Motor neuron (in vitro differentiated cells): ENCODE measurements at regions not wholly inside any gene's neighbourhood (a gene's known extent, or its start where the extent isn't known, plus 50 kb on each side); places are given as distances from the start of the nearest gene placed in this dataset.
A peak's percentile ranks its signal among the peaks of the same experiment; 100 is the strongest.

Experiments used
- ATAC-seq, 8 experiments: fragments of 200-7000 bp; cut with Tn5 transposase; replicated peaks in 6 of 8; 2 replicates each; pipeline ENCODE4 v1.8.0; 2021; ENCODE audit warnings: mild to moderate bottlenecking in 8 of 8, moderate library complexity in 8 of 8
- H3K27ac ChIP-seq, 2 donors: fragments of 250-450 bp; sonication (Bioruptor Pico); 2 replicates each; pipeline ENCODE4 v1.9.0; 2021; ENCODE audit warnings: antibody characterized with exemption in 2 of 2, mild to moderate bottlenecking in 2 of 2, moderate library complexity in 1 of 2
- H3K4me1 ChIP-seq, 2 donors: fragments of 250-450 bp; sonication (Bioruptor Pico); replicated peaks in 1 of 2; 2 replicates each; pipeline ENCODE4 v1.6.1; 2021; ENCODE audit warnings: antibody characterized with exemption in 2 of 2, mild to moderate bottlenecking in 2 of 2, moderate library complexity in 1 of 2
- H3K4me3 ChIP-seq, 5 donors: fragments of 250-450 bp; sonication (Bioruptor Pico); 2 replicates each; pipeline ENCODE4 v1.9.0; 2021; ENCODE audit warnings: antibody characterized with exemption in 5 of 5, mild to moderate bottlenecking in 5 of 5, moderate library complexity in 4 of 5
- WGBS, 10 experiments: fragments of 450-650 bp; shearing (Covaris generic); methylation state at CpG; one replicate each; pipeline ENCODE4 v1.0.0; 2022; 5-methylcytosine and 5-hydroxymethylcytosine counted together
- in situ Hi-C, 9 experiments: fragments of 400-800 bp; cut with MboI; loops; one replicate each; pipeline ENCODE4 v1.15.0; 2021; ENCODE audit warnings: low sequenced_read_pairs in 9 of 9, low pct_unique_long_range_greater_than_20kb in 2 of 9; ENCODE audit not compliant: unreplicated experiment in 9 of 9

DNA sequence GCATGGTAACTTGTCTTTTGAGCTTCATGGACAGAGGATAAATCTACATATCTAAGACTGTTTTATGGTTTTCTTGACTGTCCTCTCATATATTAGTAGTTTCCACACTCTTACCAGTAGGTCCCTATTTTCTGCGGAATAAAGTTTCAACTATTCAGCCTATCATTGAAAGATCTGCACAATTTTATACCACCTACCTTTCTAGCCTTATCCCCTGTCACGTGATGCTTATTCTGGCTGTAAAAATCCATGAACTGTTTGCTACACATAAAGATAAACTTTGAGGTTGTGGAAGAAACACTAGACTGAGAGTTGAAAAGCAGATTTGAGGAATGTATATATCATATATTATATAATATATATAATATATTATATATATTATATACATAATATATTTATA lies 423.8 kb downstream of the TENT5A start:
- no peak for ATAC-seq
- Histone ChIP-seq H3K4me3 (no peak overlapping the region), H3K4me1 (no peaks in the 10 kb centered on the region), H3K27ac (no peak overlapping the region)
- 69 to 100% (median 88%) methylated on average over 1 to 2 of the region's 2 CpGs; no CpG with 5 or more reads in 2 of the 10 experiments for WGBS, 10 experiments
- in situ Hi-C loops = no loop called here

DNA sequence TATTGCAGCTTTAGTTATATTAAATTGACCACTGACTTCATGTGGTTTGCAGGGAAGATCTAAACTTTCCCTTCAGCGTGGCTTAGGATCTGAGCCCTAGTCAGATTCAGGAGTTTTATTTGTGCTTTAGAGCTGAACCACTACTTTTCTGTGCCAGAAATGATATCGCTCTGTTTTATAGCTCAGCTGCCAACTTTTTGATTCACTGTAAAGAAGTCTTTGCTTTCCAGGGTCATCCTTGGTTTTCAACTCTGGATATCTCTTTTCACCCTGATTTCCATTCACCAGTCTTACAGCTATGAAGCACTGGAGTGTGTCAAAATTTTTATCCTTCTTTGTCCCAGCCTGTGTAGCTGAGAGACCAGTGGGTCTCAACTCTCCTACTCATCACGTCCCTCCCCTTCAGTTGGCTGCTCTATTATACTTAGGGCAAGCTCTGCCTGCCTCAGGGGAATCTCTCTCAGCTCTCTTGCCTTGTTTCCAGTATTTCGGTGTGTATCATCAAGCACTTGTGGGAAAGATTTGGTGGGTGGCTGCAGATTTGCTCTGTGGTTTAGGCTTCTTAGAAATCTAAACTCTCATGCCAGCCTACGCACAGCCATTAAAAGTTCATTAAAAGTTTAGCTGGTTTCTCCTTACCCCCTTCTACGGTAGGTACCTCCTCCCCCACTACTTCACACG lies 425.5 kb downstream of the TENT5A start:
- H3K4me3 ChIP-seq = no peak overlapping the region
- ATAC-seq = no peak
- no peak overlapping the region for H3K27ac ChIP-seq
- H3K4me1 ChIP-seq = no peaks in the 10 kb centered on the region
- WGBS, 10 experiments = 0 to 89% (median 61%) methylated on average over 1 to 7 of the region's 7 CpGs
- in situ Hi-C loops = no loop called here

DNA sequence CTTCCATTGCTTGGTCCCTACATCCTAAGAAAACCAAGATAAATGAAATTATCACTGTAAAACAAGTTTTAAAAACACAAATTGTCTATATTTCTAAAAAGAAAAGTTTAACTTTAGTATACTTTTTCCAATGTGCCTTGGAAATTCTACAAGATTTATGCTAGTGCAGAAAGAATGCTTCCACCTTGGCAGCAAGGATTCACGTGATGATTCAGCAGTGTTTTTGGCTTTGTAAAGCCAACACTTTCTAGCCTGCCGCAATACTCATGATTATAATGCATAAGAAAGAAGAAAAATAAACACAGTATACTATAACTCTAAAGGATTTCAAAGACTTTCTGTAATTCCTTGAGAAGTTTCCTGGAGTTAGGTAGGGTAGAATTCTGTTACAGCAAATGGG lies 442.7 kb downstream of the TENT5A start:
- H3K4me3 ChIP-seq = no peak overlapping the region
- no peak overlapping the region for H3K27ac ChIP-seq
- no peaks in the 10 kb centered on the region for H3K4me1 ChIP-seq
- WGBS, 10 experiments = 44 to 100% (median 93%) methylated on average over 1 to 2 of the region's 2 CpGs; no CpG with 5 or more reads in 3 of the 10 experiments
- in situ Hi-C loops = no loop called here
- ATAC-seq = no peak

DNA sequence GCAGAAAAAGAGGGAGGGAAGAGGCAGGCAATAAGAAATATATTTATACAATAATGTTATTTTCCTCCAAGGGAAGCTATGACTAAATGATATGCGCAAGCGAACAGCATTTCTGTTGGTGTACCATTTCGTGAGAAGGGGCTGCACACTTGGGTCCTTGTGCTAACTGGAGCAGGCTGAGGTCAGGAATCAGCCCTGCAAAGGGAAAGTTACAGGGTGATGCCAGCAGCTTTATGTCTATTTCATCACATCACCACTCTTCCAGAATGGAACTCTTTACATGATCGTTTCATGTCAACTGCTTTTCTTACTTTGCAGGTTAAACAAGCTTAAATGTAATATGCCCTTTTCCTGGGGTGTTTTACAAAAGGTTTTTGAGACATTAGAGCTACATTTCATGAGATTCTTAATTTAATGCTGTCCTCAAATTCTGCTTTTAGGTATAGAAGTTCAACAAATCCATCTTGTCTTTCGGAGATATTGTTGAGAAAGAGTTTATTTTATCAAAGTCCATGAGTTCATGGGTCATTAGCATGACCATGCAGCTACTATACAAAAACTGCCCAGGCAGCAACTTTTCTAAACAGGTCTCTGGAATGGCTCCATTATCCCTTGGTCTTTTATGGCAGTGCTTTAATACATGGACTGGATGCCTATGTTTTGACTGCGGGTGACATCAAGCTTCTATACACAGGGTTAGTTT lies 443.8 kb downstream of the TENT5A start:
- no peak overlapping the region for H3K27ac ChIP-seq
- H3K4me3 ChIP-seq = no peak overlapping the region
- ATAC-seq = no peak
- 61 to 91% (median 80%) methylated on average over 2 to 6 of the region's 6 CpGs for WGBS, 10 experiments
- in situ Hi-C loops = no loop called here
- no peaks in the 10 kb centered on the region for H3K4me1 ChIP-seq

DNA sequence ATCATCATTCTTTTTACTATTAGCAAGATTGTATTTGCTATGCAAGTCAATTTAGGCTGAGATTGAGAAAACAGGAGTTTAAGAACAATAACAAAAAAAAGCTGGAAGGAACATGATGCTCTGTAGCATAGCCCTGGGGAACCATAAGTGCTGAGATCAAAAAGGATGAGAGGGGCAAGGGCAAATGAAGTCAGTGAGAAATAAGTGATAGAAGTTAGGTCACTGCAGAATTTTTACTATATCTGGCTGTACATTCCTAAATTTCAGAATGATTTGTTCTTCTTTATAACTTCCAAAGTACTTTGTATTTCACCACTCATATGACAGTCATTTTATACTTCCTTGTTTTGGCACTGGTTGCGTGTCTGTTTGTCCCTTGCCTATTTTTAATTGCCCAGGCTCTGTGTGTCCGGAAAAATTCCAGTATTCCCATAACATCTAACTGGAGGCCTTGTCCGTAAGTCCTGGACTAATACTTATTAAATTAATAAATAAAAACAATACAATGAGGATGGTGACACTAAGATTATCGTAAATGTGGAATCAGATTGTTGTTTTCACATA lies 444.7 kb downstream of the TENT5A start:
- in situ Hi-C loops = no loop called here
- Histone ChIP-seq H3K4me1 (no peaks in the 10 kb centered on the region), H3K27ac (no peak overlapping the region), H3K4me3 (no peak overlapping the region)
- ATAC-seq = no peak
- 19 to 100% (median 93%) methylated on average over 1 to 4 of the region's 4 CpGs for WGBS, 10 experiments

DNA sequence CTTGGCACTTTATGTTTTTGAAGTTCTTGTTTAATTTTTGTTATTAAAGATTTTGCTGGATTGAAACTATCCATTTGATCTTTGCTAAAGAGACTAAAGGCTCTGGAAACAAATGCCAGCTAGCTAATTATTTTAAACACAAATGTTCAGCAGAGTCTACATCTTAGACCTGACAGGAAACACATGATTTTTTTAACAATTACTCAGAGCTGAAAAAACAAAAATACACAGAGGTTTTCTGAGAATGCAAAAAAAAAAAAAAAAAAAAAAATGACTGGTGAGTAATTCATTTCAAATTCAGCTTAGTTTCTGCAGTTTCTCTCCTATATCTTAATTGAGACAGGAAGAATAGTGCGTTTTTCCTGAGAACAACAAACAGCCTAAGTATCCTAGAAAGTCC lies 448.0 kb downstream of the TENT5A start:
- in situ Hi-C loops = no loop called here
- no peaks in the 10 kb centered on the region for H3K4me1 ChIP-seq
- no peak for ATAC-seq
- H3K27ac ChIP-seq = no peak overlapping the region
- 0 to 100% (median 80%) methylated on average over 1 of the region's 1 CpG for WGBS, 10 experiments
- H3K4me3 ChIP-seq = no peak overlapping the region

DNA sequence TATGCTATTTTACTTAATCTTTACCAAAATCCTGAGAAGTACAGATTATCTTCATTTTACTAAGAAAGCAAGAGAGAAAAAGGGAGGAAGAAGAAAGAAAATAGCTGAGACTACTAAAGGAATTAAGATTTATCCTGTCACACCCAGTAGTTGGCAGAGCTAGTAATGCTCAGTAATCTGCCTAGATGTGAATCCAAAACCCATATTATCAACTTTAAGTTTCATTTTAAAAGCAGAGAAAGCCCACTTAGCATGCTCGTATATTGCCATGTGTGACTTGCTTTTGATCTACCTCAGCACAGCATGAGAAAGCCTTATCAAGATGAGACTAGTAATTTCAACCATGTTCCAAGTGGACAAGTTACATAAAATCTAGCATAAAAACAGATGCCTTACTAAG lies 451.5 kb downstream of the TENT5A start:
- in situ Hi-C loops = no loop called here
- Histone ChIP-seq H3K27ac (no peak overlapping the region), H3K4me1 (no peaks in the 10 kb centered on the region), H3K4me3 (no peak overlapping the region)
- 0 to 100% (median 80%) methylated on average over 1 of the region's 1 CpG; no CpG with 5 or more reads in 1 of the 10 experiments for WGBS, 10 experiments
- ATAC-seq = no peak

DNA sequence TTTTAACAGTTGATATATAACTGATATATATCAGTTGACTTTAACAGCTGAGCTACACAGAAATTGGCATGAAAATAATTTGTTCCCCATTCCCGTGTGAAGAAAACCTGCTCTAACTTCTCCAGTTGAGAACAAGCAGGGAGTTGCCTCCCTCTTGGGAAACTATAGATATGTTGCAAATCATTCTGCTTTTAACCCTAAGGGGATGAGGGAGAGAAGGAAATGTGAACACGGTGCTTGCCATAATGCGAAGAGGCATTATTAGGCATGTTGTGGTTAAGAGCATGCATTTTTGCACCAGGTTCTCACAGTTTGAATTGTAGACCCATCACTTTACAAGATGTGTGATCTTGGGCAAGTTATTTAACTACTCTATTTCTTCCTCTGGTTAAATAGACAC lies 453.7 kb downstream of the TENT5A start:
- in situ Hi-C loops = no loop called here
- 0 to 95% (median 48%) methylated on average over 1 to 3 of the region's 3 CpGs; no CpG with 5 or more reads in 2 of the 10 experiments for WGBS, 10 experiments
- no peaks in the 10 kb centered on the region for H3K4me1 ChIP-seq

DNA sequence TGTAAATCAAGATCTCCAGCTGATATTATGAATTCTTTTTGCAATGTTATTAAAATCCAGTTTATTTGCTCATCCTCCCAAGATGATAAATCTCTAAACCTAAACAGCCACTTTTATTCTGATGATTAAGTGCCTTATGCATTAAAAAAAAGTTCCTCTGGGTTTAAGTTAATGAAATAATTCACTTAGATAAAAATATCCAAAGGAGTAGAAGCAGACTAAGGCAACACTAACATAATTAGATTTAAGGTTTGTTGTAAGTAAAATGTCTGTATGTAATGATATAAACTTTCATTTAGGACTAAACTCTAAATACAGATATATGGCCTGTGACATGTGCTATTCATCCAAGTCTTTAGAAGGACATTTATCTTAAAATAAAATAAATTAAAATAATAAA lies 457.2 kb downstream of the TENT5A start:
- in situ Hi-C loops = no loop called here
- no peak for ATAC-seq
- Histone ChIP-seq H3K4me3 (no peak overlapping the region), H3K27ac (no peak overlapping the region), H3K4me1 (no peaks in the 10 kb centered on the region)

More for the DNA sequence above, 453.7 kb downstream of the TENT5A start:
- H3K27ac ChIP-seq = no peak overlapping the region
- no peak overlapping the region for H3K4me3 ChIP-seq
- peak in 1 of 8 experiments; percentile 28 for ATAC-seq

DNA sequence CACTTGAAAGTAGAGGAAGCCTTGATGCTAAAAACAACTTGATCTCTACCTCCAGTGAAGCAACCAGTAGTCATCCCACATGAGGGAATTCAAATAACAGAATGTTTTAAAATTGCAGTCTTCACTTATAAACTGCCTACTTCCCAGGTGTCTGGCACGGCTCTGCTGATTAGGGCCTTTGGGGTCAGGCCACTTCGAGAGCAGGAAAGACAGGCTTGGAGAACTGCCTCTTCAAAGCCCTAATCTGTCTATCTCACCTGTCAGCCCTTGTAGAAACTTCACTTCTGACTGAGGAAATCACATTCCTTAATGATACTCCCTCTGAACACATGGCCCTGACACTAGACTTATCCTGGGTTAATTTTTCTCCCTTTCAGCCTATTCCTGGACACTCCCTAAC lies 458.6 kb downstream of the TENT5A start:
- WGBS, 10 experiments = 60 to 100% (median 84%) methylated on average over 1 to 2 of the region's 2 CpGs; no CpG with 5 or more reads in 4 of the 10 experiments
- no peak for ATAC-seq
- Histone ChIP-seq H3K4me1 (no peaks in the 10 kb centered on the region), H3K4me3 (no peak overlapping the region), H3K27ac (no peak overlapping the region)
- in situ Hi-C loops = no loop called here

DNA sequence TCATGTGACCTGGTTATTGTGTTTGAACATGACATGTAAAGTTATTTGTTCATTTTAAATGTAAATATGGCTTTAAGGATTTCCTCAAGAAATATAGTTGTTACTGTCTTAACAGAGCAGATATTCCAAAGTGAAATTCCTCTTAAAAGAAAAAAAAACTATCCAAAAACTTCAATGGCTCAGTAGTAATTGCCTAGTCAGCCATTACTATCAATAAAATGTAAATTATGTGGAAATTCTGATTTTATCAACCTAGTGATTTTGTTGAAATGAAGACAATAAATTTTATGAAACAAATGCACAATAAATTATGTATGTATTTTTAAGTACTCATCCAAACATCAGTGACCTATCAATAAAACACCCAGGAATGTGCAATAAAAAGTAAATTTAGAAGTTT lies 463.3 kb downstream of the TENT5A start:
- H3K4me1 ChIP-seq = no peaks in the 10 kb centered on the region
- no peak overlapping the region for H3K27ac ChIP-seq
- in situ Hi-C loops = no loop called here
- no peak overlapping the region for H3K4me3 ChIP-seq
- ATAC-seq = no peak

DNA sequence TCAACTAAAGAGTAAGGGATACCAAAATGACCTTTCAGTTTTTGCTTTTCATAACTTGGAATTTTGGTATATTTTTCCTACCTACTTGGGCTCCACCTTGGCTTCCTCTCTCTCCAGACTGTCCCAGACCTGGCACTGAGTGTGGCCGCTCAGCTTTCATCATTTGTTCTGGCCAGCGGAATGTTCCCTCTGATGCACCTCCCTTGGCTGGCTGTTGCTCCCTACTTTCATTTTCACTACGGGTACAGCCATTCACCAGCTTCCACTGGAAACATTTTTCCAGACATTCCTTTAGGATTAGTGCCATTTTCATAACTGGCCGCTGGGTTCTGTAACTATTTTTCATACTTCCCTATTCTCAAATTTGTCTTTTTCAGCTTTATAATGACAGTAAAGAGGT lies 487.4 kb downstream of the TENT5A start:
- H3K27ac ChIP-seq = no peak overlapping the region
- in situ Hi-C loops = loop anchor here in 1 of 9 experiments (25.0 kb wide), 1 partner anchor 472 kb away; no protein-coding TSS in a partner anchor
- peak in 2 of 8 experiments; percentile 71 to 100 for ATAC-seq
- WGBS, 10 experiments = 3 to 96% (median 60%) methylated on average over 1 to 4 of the region's 4 CpGs
- H3K4me1 ChIP-seq = no peaks in the 10 kb centered on the region
- no peak overlapping the region for H3K4me3 ChIP-seq

DNA sequence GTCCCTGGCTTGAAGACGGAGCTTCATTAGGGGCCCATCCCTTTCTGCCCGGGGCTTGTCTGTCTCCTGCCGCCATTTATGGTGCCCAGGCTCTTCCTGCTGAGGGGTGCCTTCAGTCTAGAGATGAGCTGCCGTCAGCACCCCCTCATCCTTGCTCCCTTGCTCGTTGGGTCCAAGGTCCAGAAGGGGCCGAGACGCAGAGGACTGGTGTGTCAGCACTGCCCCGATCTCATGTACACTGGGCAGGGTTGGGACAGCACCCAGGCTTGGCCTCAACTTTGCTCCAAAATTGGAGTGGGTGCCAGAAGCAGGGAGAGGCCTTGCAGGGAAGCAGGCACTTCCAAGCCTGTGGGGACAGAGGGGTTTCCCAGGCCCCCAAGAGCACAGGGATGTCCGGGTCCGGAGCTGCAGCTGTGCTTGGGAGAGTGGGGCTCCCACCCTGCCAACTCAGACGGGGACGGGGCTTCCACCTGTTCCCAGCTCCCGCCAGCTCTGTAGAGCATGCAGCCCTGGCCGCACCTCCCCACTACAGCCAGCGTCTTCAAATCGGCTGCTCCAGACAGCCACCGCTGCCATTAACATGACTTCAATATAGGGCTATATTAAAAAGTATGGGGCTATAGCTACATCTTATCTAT lies 488.8 kb downstream of the TENT5A start:
- Histone ChIP-seq H3K27ac (no peak overlapping the region), H3K4me3 (no peak overlapping the region), H3K4me1 (no peaks in the 10 kb centered on the region)
- 92 to 97% (median 96%) methylated on average over 3 to 9 of the region's 17 CpGs; no CpG with 5 or more reads in 5 of the 10 experiments for WGBS, 10 experiments
- in situ Hi-C loops = loop anchor here in 1 of 9 experiments (25.0 kb wide), 1 partner anchor 474 kb away; no protein-coding TSS in a partner anchor
- ATAC-seq = no peak
